Astrocyte (in vitro differentiated cells and primary cell): ENCODE measurements at regions not wholly inside any gene's neighbourhood (a gene's known extent, or its start where the extent isn't known, plus 50 kb on each side); places are given as distances from the start of the nearest gene placed in this dataset.

Experiments used
- DNase-seq: peaks from one replicate; pipeline ENCODE4 v3.0.0-alpha.2; 2010; ENCODE audit warnings: low read depth
- FAIRE-seq: peaks from 2 replicates; lab custom pipeline; 2011; peaks lifted over from hg19 to GRCh38; lab: Jason Lieb, UNC
- H2AFZ ChIP-seq: 2 replicates; pipeline ENCODE4 v1.6.0; 2012; ENCODE audit warnings: low read depth, low read length, inconsistent platforms
- H3K27ac ChIP-seq: 2 replicates; pipeline ENCODE4 v1.5.1; 2011; ENCODE audit warnings: low read depth, low read length, inconsistent platforms
- H3K27me3 ChIP-seq: 2 replicates; pipeline ENCODE4 v1.6.0; 2011; ENCODE audit warnings: low read length, inconsistent platforms; ENCODE audit not compliant: insufficient read depth
- H3K36me3 ChIP-seq: 2 replicates; pipeline ENCODE4 v1.5.1; 2011; ENCODE audit warnings: low read length, inconsistent platforms; ENCODE audit not compliant: insufficient read depth
- H3K4me1 ChIP-seq: 2 replicates; pipeline ENCODE4 v1.5.1; 2011; ENCODE audit warnings: low read length, inconsistent platforms; ENCODE audit not compliant: insufficient read depth
- H3K4me2 ChIP-seq: 2 replicates; pipeline ENCODE4 v1.6.0; 2012; ENCODE audit warnings: low read length, inconsistent platforms
- H3K4me3 ChIP-seq: 2 replicates; pipeline ENCODE4 v1.5.1; 2011; ENCODE audit warnings: low read depth, mild to moderate bottlenecking, low read length, inconsistent platforms; ENCODE audit not compliant: insufficient read depth
- H3K79me2 ChIP-seq: 2 replicates; pipeline ENCODE4 v1.6.0; 2012; ENCODE audit warnings: mild to moderate bottlenecking, low read length, inconsistent platforms; ENCODE audit not compliant: insufficient read depth
- H3K9ac ChIP-seq: 2 replicates; pipeline ENCODE4 v1.6.0; 2012; ENCODE audit warnings: mild to moderate bottlenecking, low read length, inconsistent platforms
- H3K9me3 ChIP-seq: 2 replicates; pipeline ENCODE4 v1.5.1; 2012; ENCODE audit warnings: low read depth, mild to moderate bottlenecking, low read length, inconsistent platforms; ENCODE audit not compliant: insufficient read depth
- H4K20me1 ChIP-seq: 2 replicates; pipeline ENCODE4 v1.6.0; 2012; ENCODE audit warnings: low read length, inconsistent platforms; ENCODE audit not compliant: insufficient read depth
- H3K27ac Mint-ChIP-seq: one replicate; pipeline ENCODE4 v1.8.0; 2021; ENCODE audit warnings: mild to moderate bottlenecking, mixed read lengths; ENCODE audit not compliant: unreplicated experiment
- H3K27me3 Mint-ChIP-seq: one replicate; pipeline ENCODE4 v1.8.0; 2021; ENCODE audit warnings: low read depth, mixed read lengths; ENCODE audit not compliant: unreplicated experiment
- H3K36me3 Mint-ChIP-seq: one replicate; pipeline ENCODE4 v1.8.0; 2021; ENCODE audit warnings: low read depth, mixed read lengths; ENCODE audit not compliant: unreplicated experiment
- H3K4me1 Mint-ChIP-seq: one replicate; pipeline ENCODE4 v1.8.0; 2021; ENCODE audit warnings: low read depth, mixed read lengths; ENCODE audit not compliant: unreplicated experiment
- H3K4me3 Mint-ChIP-seq: one replicate; pipeline ENCODE4 v1.8.0; 2021; ENCODE audit warnings: mild to moderate bottlenecking, moderate library complexity, mixed read lengths; ENCODE audit not compliant: unreplicated experiment
- H3K9me3 Mint-ChIP-seq: one replicate; pipeline ENCODE4 v1.8.0; 2021; ENCODE audit warnings: mild to moderate bottlenecking, mixed read lengths; ENCODE audit not compliant: unreplicated experiment
- CTCF ChIP-seq: IDR thresholded peaks from 2 replicates; pipeline ENCODE4 v1.5.1; 2011; ENCODE audit warnings: low read depth, mild to moderate bottlenecking, inconsistent platforms, low read length, moderate library complexity; ENCODE audit not compliant: insufficient read depth
- EZH2 ChIP-seq: IDR thresholded peaks from 2 replicates; pipeline ENCODE4 v1.6.1; 2012; ENCODE audit warnings: mild to moderate bottlenecking, low read length, inconsistent platforms; ENCODE audit not compliant: insufficient read depth

GRCh38 chr2:32887125-32887524 is 59.6 kb upstream of the LTBP1 start:
- Histone ChIP-seq H3K9me3 (peaks cover 3% of the 10 kb centered on the region), H2AFZ (no peak overlapping the region), H3K27ac (no peak overlapping the region), H3K9ac (no peak overlapping the region), H3K4me2 (no peak overlapping the region), H3K36me3 (no peaks in the 10 kb centered on the region), H3K4me3 (no peak overlapping the region), H4K20me1 (no peaks in the 10 kb centered on the region), H3K79me2 (no peaks in the 10 kb centered on the region), H3K27me3 (no peaks in the 10 kb centered on the region), H3K4me1 (no peaks in the 10 kb centered on the region)
- Mint-ChIP-seq H3K4me3 (no peak overlapping the region), H3K9me3 (peaks cover 13% of the 10 kb centered on the region), H3K27ac (no peak overlapping the region), H3K4me1 (no peaks in the 10 kb centered on the region), H3K36me3 (no peaks in the 10 kb centered on the region), H3K27me3 (no peaks in the 10 kb centered on the region)
- DNase-seq = no peak
- no peak for TF ChIP-seq CTCF
- no peak for TF ChIP-seq EZH2
- FAIRE-seq = peak; percentile 41

GRCh38 chr2:32894119-32894728 is 52.5 kb upstream of the LTBP1 start:
- DNase-seq = no peak
- Mint-ChIP-seq H3K4me1 (no peaks in the 10 kb centered on the region), H3K9me3 (peaks cover 9% of the 10 kb centered on the region), H3K27ac (peak overlapping the region; percentile 68), H3K36me3 (no peaks in the 10 kb centered on the region), H3K4me3 (no peak overlapping the region), H3K27me3 (peaks cover 9% of the 10 kb centered on the region)
- H3K27me3 ChIP-seq = no peaks in the 10 kb centered on the region
- H3K4me3 ChIP-seq = no peak overlapping the region
- H3K9ac ChIP-seq = no peak overlapping the region
- H2AFZ ChIP-seq = no peak overlapping the region
- no peak for TF ChIP-seq CTCF
- TF ChIP-seq EZH2 = no peak
- no peaks in the 10 kb centered on the region for H3K36me3 ChIP-seq
- no peaks in the 10 kb centered on the region for H3K79me2 ChIP-seq
- no peaks in the 10 kb centered on the region for H3K4me1 ChIP-seq
- H3K27ac ChIP-seq = no peak overlapping the region
- no peak overlapping the region for H3K4me2 ChIP-seq
- no peaks in the 10 kb centered on the region for H4K20me1 ChIP-seq
- H3K9me3 ChIP-seq = no peaks in the 10 kb centered on the region
- no peak for FAIRE-seq

GRCh38 chr2:32895424-32895823 is 51.3 kb upstream of the LTBP1 start:
- Histone ChIP-seq H3K9me3 (no peaks in the 10 kb centered on the region), H3K4me2 (no peak overlapping the region), H3K4me3 (no peak overlapping the region), H3K9ac (no peak overlapping the region), H3K27ac (no peak overlapping the region), H4K20me1 (no peaks in the 10 kb centered on the region), H2AFZ (no peak overlapping the region), H3K27me3 (peaks cover under 1% of the 10 kb centered on the region), H3K36me3 (no peaks in the 10 kb centered on the region), H3K4me1 (no peaks in the 10 kb centered on the region), H3K79me2 (no peaks in the 10 kb centered on the region)
- peaks cover 9% of the 10 kb centered on the region for H3K9me3 Mint-ChIP-seq
- DNase-seq (no peak), FAIRE-seq (no peak)
- H3K4me3 Mint-ChIP-seq = no peak overlapping the region
- TF ChIP-seq CTCF (no peak), EZH2 (no peak)
- no peaks in the 10 kb centered on the region for H3K4me1 Mint-ChIP-seq
- H3K27me3 Mint-ChIP-seq = peaks cover 14% of the 10 kb centered on the region
- H3K27ac Mint-ChIP-seq = no peak overlapping the region
- no peaks in the 10 kb centered on the region for H3K36me3 Mint-ChIP-seq
